GM10266 (cell line): ENCODE measurements at regions not wholly inside any gene's neighbourhood (a gene's known extent, or its start where the extent isn't known, plus 50 kb on each side); places are given as distances from the start of the nearest gene placed in this dataset.

Source experiments
- DNase-seq: peaks from one replicate; pipeline ENCODE4 v3.0.0; 2012; ENCODE audit errors: extremely low spot score
- TF ChIP-seq, protein P1 (sequence below): IDR thresholded peaks from 2 replicates; pipeline ENCODE4 v1.5.1; 2012; ENCODE audit warnings: mild to moderate bottlenecking, low read depth; ENCODE audit not compliant: control insufficient read depth, insufficient read depth; ENCODE audit errors: missing control alignments

DNA sequence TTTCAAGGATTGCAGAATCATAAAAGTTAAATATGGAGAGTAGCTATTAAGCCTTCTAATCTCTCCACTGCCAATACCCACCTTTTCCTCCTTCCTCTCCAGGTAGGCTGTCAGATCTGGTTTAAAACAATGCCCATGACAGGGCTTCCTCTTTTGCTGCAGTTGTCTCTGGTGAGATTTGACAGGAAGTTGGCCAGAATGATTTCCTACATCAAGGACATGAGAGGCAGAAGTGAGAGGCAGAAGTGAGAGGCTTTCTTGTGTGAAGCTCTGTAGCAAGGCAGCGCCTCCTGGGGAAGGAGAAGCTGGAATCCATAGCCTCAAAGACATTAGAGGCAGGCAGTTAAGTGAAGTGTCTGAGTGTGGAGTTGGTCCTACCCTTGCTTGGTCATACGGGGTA lies 385.7 kb downstream of the HRH4 start:
- TF ChIP-seq, protein P1, sequence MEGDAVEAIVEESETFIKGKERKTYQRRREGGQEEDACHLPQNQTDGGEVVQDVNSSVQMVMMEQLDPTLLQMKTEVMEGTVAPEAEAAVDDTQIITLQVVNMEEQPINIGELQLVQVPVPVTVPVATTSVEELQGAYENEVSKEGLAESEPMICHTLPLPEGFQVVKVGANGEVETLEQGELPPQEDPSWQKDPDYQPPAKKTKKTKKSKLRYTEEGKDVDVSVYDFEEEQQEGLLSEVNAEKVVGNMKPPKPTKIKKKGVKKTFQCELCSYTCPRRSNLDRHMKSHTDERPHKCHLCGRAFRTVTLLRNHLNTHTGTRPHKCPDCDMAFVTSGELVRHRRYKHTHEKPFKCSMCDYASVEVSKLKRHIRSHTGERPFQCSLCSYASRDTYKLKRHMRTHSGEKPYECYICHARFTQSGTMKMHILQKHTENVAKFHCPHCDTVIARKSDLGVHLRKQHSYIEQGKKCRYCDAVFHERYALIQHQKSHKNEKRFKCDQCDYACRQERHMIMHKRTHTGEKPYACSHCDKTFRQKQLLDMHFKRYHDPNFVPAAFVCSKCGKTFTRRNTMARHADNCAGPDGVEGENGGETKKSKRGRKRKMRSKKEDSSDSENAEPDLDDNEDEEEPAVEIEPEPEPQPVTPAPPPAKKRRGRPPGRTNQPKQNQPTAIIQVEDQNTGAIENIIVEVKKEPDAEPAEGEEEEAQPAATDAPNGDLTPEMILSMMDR: no peak

DNA sequence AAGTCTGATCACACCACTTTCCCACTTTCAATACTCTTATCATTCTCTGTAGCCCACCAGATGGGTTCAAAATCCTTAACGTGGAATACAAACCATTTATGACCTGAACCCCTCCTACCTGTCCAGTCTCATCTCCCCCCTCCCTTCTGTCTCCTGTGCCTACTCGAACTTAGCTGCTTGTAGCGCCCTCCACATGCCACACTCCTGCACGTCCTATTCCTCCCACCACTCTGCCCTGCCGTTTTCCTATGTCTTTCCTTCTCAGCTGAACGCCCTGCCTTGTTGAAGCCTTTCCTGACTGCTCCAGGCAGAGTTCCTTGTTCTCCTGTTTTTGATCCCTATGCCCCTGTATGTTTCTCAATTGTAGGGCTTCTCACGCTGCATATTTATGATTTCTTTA lies 390.1 kb downstream of the HRH4 start:
- no peak for DNase-seq
- TF ChIP-seq, protein P1: no peak

More for the DNA sequence above, 385.7 kb downstream of the HRH4 start:
- no peak for DNase-seq

DNA sequence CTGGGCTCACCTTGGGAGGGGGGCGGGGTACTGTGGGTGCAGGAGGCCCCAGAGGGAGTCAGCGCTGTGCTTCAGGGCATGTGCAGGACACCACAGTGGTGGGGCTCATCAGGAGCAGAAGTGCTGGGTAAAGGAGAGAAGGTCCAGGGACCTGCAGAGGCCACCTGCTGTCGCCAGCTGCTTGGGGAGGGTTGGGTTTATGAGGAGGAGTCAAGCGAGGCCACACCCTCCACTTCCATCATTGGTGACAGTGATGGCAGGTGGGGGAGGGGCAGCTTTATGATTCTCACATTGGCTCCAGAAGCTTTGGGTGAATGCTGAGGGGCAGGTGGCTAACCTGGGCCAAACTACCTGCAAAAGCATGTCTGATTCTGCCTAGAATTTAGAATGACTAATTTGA lies 392.6 kb downstream of the HRH4 start:
- DNase-seq: no peak
- TF ChIP-seq, protein P1: no peak

DNA sequence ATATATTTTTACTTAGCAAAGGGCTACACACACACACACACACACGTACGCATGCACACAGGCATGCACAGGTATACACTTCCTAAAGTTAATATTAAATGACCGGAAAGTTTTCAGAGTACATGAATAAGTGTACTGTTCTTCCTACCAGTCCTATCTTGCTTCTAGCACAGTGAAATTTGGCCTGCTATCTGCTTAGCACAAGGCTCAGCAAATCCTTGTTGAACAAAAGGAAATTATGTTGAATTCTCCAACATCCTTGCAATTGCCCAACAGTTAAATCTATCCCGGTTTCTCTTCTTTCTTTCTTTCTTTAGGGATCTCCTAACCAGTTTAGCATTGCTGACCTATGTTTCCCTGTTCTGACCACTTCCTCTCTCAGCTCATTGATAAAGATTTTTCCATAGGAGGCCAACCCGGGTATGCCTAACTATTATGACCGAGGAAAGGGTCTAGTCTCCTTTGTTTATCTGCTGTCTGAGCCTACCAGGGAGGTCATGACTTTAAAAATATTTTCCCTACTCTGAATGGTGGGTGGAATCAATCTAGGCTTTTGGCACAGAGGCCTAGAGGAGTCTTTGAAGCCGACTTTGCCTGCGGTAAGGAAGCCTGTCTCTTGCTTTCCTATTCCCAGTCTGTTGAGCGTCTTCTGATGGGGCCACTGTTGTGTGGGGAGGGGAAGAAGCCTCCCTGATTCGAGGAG lies 400.7 kb downstream of the HRH4 start:
- TF ChIP-seq, protein P1: no peak

DNA sequence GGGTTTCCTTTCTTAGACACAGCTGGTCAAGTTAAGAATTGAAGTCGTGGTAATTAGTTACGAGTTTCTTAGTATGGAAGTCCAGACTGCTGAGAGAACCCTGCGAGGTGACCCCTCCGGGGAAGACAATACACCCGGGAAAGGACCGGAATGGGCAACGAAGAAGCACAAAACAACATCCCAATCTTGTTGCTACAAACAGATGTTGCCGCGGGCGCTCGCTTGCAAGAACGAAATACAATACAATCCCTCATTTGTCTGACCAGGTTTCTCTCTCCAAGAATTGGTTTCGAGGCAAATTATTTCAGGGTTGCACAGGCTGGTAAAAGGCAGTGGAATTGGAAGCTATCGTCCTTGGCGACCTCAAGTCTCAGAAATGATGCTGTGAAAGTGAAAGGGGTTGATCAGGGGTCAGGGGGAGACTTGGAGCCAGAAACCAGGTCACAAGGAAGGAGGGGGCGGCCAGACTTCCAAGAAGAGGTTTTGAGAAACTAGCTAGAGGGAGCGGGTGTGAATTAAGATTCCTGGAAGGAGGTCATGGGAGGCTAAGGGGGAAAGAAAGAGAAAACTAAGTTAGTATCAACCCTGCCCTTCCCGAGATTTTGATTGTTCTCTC lies 401.9 kb downstream of the HRH4 start:
- TF ChIP-seq, protein P1: no peak
- DNase-seq: no peak

More for the DNA sequence above, 400.7 kb downstream of the HRH4 start:
- DNase-seq: no peak

DNA sequence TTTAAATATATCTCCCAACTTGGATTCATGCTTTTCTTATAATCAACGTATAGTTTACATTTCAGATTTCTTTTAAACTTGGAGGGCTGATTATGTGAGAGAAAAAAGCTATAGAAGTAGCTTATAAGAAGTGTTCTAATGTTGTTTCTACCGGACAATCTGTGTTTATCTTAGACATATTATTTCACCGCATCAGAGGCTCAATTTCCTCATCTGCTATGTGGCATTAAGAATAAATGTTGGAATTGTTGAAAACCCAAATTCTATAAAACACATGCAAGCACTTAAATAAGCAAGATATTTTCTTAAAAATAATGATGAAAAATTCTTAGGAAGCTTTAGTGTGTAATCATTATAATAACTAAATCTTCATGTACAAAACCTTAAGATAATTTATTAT lies 407.9 kb downstream of the HRH4 start:
- TF ChIP-seq, protein P1: no peak
- DNase-seq: no peak

DNA sequence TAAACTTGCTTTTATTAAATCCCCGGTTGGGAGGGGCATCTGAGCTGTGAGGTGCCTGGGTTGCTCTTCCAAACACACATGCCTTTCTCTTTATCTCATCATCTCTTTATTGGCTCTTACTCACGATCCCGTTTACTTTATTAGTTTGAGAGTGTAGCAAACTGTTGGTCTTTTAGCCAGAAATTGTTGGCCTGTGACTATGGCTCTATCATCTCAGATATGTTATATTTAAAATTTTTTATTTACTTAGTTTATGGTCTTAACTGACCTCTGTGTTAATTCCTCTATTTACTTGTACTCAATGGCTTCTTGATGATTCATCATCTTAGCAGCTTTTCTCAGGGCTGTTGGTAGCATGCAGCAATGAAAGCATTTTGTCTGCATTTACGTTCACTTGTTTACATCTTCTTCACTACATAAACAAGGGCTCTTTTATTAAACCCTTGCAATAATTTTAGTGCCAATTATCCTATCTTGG lies 408.4 kb downstream of the HRH4 start:
- TF ChIP-seq, protein P1: no peak
- no peak for DNase-seq
